GM12878 (cell line): ENCODE measurements at regions not wholly inside any gene's neighbourhood (a gene's known extent, or its start where the extent isn't known, plus 50 kb on each side); places are given as distances from the start of the nearest gene placed in this dataset.

Experiments
- ATAC-seq: fragments of 200-7000 bp; cut with Tn5 transposase; 3 replicates; pipeline ENCODE4 v1.9.1; 2020; ENCODE audit warnings: mild to moderate bottlenecking, moderate library complexity
- BruUV-seq: library from RNA; stranded (reverse); fragments of 400-500 nt; replicated peaks from 2 replicates; lab custom pipeline; 2021; lab: Mats Ljungman, UMichigan
- CTCF ChIA-PET: fragments of 300-600 bp; sonication (Branson Sonifier 250); formaldehyde crosslinking; extraction: SDS; loops from one replicate; lab custom pipeline; 2021; ENCODE audit warnings: inconsistent platforms; lab: Yijun Ruan, JAX
- POLR2A ChIA-PET: fragments of 350-600 bp; formaldehyde crosslinking; extraction: SDS; loops from one replicate; lab custom pipeline; 2021; ENCODE audit warnings: inconsistent platforms; lab: Charles Lee
- RAD21 ChIA-PET: fragments of 300-600 bp; sonication (Branson Sonifier 250); formaldehyde crosslinking; loops from one replicate; lab custom pipeline; 2023; ENCODE audit warnings: antibody characterized with exemption; ENCODE audit not compliant: unreplicated experiment; lab: Charles Lee
- SMC1A ChIA-PET: fragments of 300-600 bp; sonication (Branson Sonifier 250); formaldehyde crosslinking; loops from one replicate; lab custom pipeline; 2023; ENCODE audit not compliant: unreplicated experiment, uncharacterized antibody; lab: Charles Lee
- DNase-seq: peaks from one replicate; pipeline ENCODE4 v3.0.0-alpha.2; 2011; ENCODE audit warnings: low read depth, low spot score
- FAIRE-seq: peaks from 3 replicates; lab custom pipeline; 2011; peaks lifted over from hg19 to GRCh38; lab: Jason Lieb, UNC
- H2AFZ ChIP-seq: 2 replicates; pipeline ENCODE4 v1.6.0; 2011; ENCODE audit warnings: low read depth, low read length, control low read depth; ENCODE audit not compliant: control insufficient read depth
- H3K27ac ChIP-seq: 2 replicates; pipeline ENCODE4 v1.5.1; 2011; ENCODE audit warnings: control low read depth; ENCODE audit not compliant: control insufficient read depth, insufficient read depth
- H3K27me3 ChIP-seq, 2 experiments: replicated peaks in 1 of 2; 2 replicates each; pipeline versions ENCODE4 v1.6.0 to v1.6.1; 2011; ENCODE audit warnings: low read length in 1 of 2; ENCODE audit not compliant: control insufficient read depth in 2 of 2, insufficient read depth in 2 of 2
- H3K36me3 ChIP-seq, 2 experiments: 2 replicates each; pipeline ENCODE4 v1.5.1; 2011; ENCODE audit warnings: low read length in 1 of 2; ENCODE audit not compliant: control insufficient read depth in 2 of 2, insufficient read depth in 2 of 2
- H3K4me1 ChIP-seq: 2 replicates; pipeline ENCODE4 v1.6.1; 2011; ENCODE audit warnings: mild to moderate bottlenecking, low read length, moderate library complexity, mixed read lengths; ENCODE audit not compliant: control insufficient read depth, insufficient read depth
- H3K4me2 ChIP-seq: 2 replicates; pipeline ENCODE4 v1.6.0; 2011; ENCODE audit warnings: control low read depth; ENCODE audit not compliant: control insufficient read depth, insufficient read depth
- H3K4me3 ChIP-seq: fragments of 200-600 bp; sonication (generic); 2 replicates; pipeline ENCODE4 v1.5.1; 2016
- H3K79me2 ChIP-seq: 2 replicates; pipeline ENCODE4 v1.6.0; 2011; ENCODE audit warnings: low read length; ENCODE audit not compliant: control insufficient read depth, insufficient read depth
- H3K9ac ChIP-seq: 2 replicates; pipeline ENCODE4 v1.8.0; 2011; ENCODE audit warnings: low read length, control low read depth, mixed read lengths; ENCODE audit not compliant: control insufficient read depth, insufficient read depth
- H3K9me3 ChIP-seq: replicated peaks from 3 replicates; pipeline ENCODE4 v1.5.1; 2011; ENCODE audit warnings: mild to moderate bottlenecking, low read length; ENCODE audit not compliant: control insufficient read depth, insufficient read depth
- H4K20me1 ChIP-seq: 2 replicates; pipeline ENCODE4 v1.6.0; 2011; ENCODE audit not compliant: control insufficient read depth, insufficient read depth
- BRCA1 ChIP-seq: IDR thresholded peaks from 2 replicates; pipeline ENCODE4 v1.6.1; 2011; ENCODE audit warnings: low read depth, low read length, improper control_type of control experiment
- CHD4 ChIP-seq: fragments of 200-600 bp; sonication (generic); IDR thresholded peaks from 2 replicates; pipeline ENCODE4 v1.6.1; 2016; ENCODE audit warnings: mild to moderate bottlenecking
- CREM ChIP-seq: IDR thresholded peaks from 2 replicates; pipeline ENCODE4 v1.6.1; 2014; ENCODE audit warnings: antibody characterized with exemption, low read depth
- MYC ChIP-seq: IDR thresholded peaks from 2 replicates; pipeline ENCODE4 v1.6.1; 2011; ENCODE audit warnings: mild to moderate bottlenecking, low read length, moderate library complexity, inconsistent platforms; ENCODE audit not compliant: insufficient read depth, insufficient replicate concordance, insufficient read length, severe bottlenecking
- NFYA ChIP-seq: IDR thresholded peaks from 2 replicates; pipeline ENCODE4 v1.6.1; 2011; ENCODE audit warnings: low read depth, mild to moderate bottlenecking, low read length, improper control_type of control experiment, borderline replicate concordance
- NFYB ChIP-seq: IDR thresholded peaks from 2 replicates; pipeline ENCODE4 v1.6.1; 2011; ENCODE audit warnings: low read depth, mild to moderate bottlenecking, low read length, improper control_type of control experiment, moderate library complexity; ENCODE audit not compliant: insufficient read depth
- NKRF ChIP-seq: fragments of 450-650 bp; conservative IDR thresholded peaks from 2 replicates; pipeline ENCODE4 v1.6.1; 2017; ENCODE audit warnings: mild to moderate bottlenecking, moderate library complexity
- POLR2AphosphoS5 ChIP-seq: IDR thresholded peaks from 2 replicates; pipeline ENCODE4 v1.6.1; 2011; ENCODE audit warnings: mild to moderate bottlenecking, low read length, inconsistent platforms
- RBBP5 ChIP-seq: fragments of 200-600 bp; sonication (generic); conservative IDR thresholded peaks from 2 replicates; pipeline ENCODE4 v1.6.1; 2016
- WGBS: methylation state at CpG from one replicate; pipeline ENCODE4 v1.1.6; 2016; ENCODE audit warnings: low lambda C conversion rate; ENCODE audit not compliant: insufficient replicate concordance, insufficient coverage; ENCODE audit errors: missing lambda C conversion rate; 5-methylcytosine and 5-hydroxymethylcytosine counted together
- in situ Hi-C: fragments of 300-500 bp; cut with MboI; formaldehyde crosslinking; loops from 9 replicates; pipeline ENCODE4 v1.14.3; 2018; ENCODE audit warnings: mixed read lengths
- intact Hi-C: fragments of 100-400 bp; cut with micrococcal nuclease; formaldehyde crosslinking; loops from one replicate; pipeline ENCODE4 v1.14.2; 2022; ENCODE audit not compliant: unreplicated experiment
- TF ChIP-seq, protein P1 (sequence below): fragments of 150-350 bp; IDR thresholded peaks from 2 replicates; pipeline ENCODE4 v1.6.1; 2016; ENCODE audit warnings: low read depth, low read length
- TF ChIP-seq, protein P2 (sequence below): fragments of 450-650 bp; IDR thresholded peaks from 2 replicates; pipeline ENCODE4 v1.6.1; 2017; ENCODE audit warnings: mild to moderate bottlenecking

GRCh38 chrX:15918003-15918402, 63.4 kb upstream of the AP1S2 start:
- POLR2A ChIA-PET: no interaction called here
- DNase-seq (no peak), ATAC-seq (no peak), FAIRE-seq (no peak)
- no peaks in the 10 kb centered on the region for H3K4me1 ChIP-seq
- CTCF ChIA-PET: no interaction called here
- H3K36me3 ChIP-seq: no peaks in the 10 kb centered on the region
- no peak overlapping the region for H2AFZ ChIP-seq
- H3K4me3 ChIP-seq: no peak overlapping the region
- H3K4me2 ChIP-seq: no peak overlapping the region
- RAD21 ChIA-PET: no interaction called here
- no TSS peak for BruUV-seq
- H3K27ac ChIP-seq: no peak overlapping the region
- H3K9ac ChIP-seq: no peak overlapping the region
- in situ Hi-C loops (no loop called here), intact Hi-C loops (no loop called here)
- SMC1A ChIA-PET: interaction anchor here (1.1 to 1.2 kb wide), 2 partner anchors 15 to 65 kb away, joined by 3 to 4 read pairs; no protein-coding TSS in a partner anchor
- H3K79me2 ChIP-seq: no peaks in the 10 kb centered on the region
- H3K27me3 ChIP-seq: no peaks in the 10 kb centered on the region
- H3K9me3 ChIP-seq: no peaks in the 10 kb centered on the region; the same call in 2 of the 3 replicates
- H4K20me1 ChIP-seq: no peaks in the 10 kb centered on the region
- no peak for TF ChIP-seq RBBP5
- no peak for TF ChIP-seq NFYA
- WGBS: 0% methylated on average over 1 of the region's 1 CpG

- Histone ChIP-seq H2AFZ (no peak overlapping the region), H3K79me2 (no peaks in the 10 kb centered on the region), H3K9me3 (no peaks in the 10 kb centered on the region; the same call in 2 of the 3 replicates), H3K27me3 (no peaks in the 10 kb centered on the region), H3K9ac (no peak overlapping the region), H3K4me1 (no peaks in the 10 kb centered on the region), H3K36me3 (no peaks in the 10 kb centered on the region), H3K27ac (no peak overlapping the region), H4K20me1 (no peaks in the 10 kb centered on the region), H3K4me3 (no peak overlapping the region), H3K4me2 (no peak overlapping the region)
- BruUV-seq: no TSS peak
- no peak for ATAC-seq
- ChIA-PET SMC1A (no interaction called here), POLR2A (no interaction called here), RAD21 (interaction anchor here (1.3 kb wide), 1 partner anchor 62 kb away, joined by 3 read pairs; the partner anchor contains the start of gene AP1S2), CTCF (interaction anchor here (1.0 kb wide), 1 partner anchor 14 kb away, joined by 3 read pairs; no protein-coding TSS in a partner anchor)
- DNase-seq: no peak
- in situ Hi-C loops (no loop called here), intact Hi-C loops (no loop called here)
- 45% methylated on average over 4 of the region's 4 CpGs for WGBS
- TF ChIP-seq, protein P1, sequence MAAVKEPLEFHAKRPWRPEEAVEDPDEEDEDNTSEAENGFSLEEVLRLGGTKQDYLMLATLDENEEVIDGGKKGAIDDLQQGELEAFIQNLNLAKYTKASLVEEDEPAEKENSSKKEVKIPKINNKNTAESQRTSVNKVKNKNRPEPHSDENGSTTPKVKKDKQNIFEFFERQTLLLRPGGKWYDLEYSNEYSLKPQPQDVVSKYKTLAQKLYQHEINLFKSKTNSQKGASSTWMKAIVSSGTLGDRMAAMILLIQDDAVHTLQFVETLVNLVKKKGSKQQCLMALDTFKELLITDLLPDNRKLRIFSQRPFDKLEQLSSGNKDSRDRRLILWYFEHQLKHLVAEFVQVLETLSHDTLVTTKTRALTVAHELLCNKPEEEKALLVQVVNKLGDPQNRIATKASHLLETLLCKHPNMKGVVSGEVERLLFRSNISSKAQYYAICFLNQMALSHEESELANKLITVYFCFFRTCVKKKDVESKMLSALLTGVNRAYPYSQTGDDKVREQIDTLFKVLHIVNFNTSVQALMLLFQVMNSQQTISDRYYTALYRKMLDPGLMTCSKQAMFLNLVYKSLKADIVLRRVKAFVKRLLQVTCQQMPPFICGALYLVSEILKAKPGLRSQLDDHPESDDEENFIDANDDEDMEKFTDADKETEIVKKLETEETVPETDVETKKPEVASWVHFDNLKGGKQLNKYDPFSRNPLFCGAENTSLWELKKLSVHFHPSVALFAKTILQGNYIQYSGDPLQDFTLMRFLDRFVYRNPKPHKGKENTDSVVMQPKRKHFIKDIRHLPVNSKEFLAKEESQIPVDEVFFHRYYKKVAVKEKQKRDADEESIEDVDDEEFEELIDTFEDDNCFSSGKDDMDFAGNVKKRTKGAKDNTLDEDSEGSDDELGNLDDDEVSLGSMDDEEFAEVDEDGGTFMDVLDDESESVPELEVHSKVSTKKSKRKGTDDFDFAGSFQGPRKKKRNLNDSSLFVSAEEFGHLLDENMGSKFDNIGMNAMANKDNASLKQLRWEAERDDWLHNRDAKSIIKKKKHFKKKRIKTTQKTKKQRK: no peak
- TF ChIP-seq POLR2AphosphoS5 (no peak), CREM (no peak), CHD4 (no peak), NFYB (no peak), MYC (no peak), NKRF (no peak), BRCA1 (no peak)
- TF ChIP-seq, protein P2, sequence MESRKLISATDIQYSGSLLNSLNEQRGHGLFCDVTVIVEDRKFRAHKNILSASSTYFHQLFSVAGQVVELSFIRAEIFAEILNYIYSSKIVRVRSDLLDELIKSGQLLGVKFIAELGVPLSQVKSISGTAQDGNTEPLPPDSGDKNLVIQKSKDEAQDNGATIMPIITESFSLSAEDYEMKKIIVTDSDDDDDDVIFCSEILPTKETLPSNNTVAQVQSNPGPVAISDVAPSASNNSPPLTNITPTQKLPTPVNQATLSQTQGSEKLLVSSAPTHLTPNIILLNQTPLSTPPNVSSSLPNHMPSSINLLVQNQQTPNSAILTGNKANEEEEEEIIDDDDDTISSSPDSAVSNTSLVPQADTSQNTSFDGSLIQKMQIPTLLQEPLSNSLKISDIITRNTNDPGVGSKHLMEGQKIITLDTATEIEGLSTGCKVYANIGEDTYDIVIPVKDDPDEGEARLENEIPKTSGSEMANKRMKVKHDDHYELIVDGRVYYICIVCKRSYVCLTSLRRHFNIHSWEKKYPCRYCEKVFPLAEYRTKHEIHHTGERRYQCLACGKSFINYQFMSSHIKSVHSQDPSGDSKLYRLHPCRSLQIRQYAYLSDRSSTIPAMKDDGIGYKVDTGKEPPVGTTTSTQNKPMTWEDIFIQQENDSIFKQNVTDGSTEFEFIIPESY: no peak
- no peak for FAIRE-seq
Measured at GRCh38 chrX:15916704-15917084, 62.1 kb upstream of the AP1S2 start.
